ENCODE measurements at regions not wholly inside any gene's neighbourhood (a gene's known extent, or its start where the extent isn't known, plus 50 kb on each side); places are given as distances from the start of the nearest gene placed in this dataset.

GRCh38 chr5:73291873-73292272 lies 118.9 kb downstream of the TMEM174 start:
- no peak for DNase-seq (ENCODE audit: low read depth)

- DNase-seq (ENCODE audit: low read depth), result no peak
Measured at GRCh38 chr5:73290242-73290641, 117.2 kb downstream of the TMEM174 start.

GRCh38 chr5:73288803-73289720 lies 116.1 kb downstream of the TMEM174 start:
- no peak for DNase-seq (ENCODE audit: low read depth)

- no peak for DNase-seq (ENCODE audit: low read depth)
Measured at GRCh38 chr5:73286896-73287295, 113.9 kb downstream of the TMEM174 start.

GRCh38 chr5:73284985-73285384 lies 112.0 kb downstream of the TMEM174 start:
- no peak for DNase-seq (ENCODE audit: low read depth)

- no peak for DNase-seq (ENCODE audit: low read depth)
Measured at GRCh38 chr5:73284220-73284795, 111.3 kb downstream of the TMEM174 start.

GRCh38 chr5:73282923-73283322 lies 109.9 kb downstream of the TMEM174 start:
- no peak for DNase-seq (ENCODE audit: low read depth)

- DNase-seq (ENCODE audit: low read depth), result no peak
Measured at GRCh38 chr5:73282383-73282782, 109.4 kb downstream of the TMEM174 start.

GRCh38 chr5:73280821-73281746 lies 108.1 kb downstream of the TMEM174 start:
- DNase-seq (ENCODE audit: low read depth), result no peak

GRCh38 chr5:73280386-73280785 lies 107.4 kb downstream of the TMEM174 start:
- DNase-seq (ENCODE audit: low read depth), result no peak

- no peak for DNase-seq (ENCODE audit: low read depth)
Measured at GRCh38 chr5:73279805-73280204, 106.8 kb downstream of the TMEM174 start.

- DNase-seq (ENCODE audit: low read depth), result no peak
Measured at GRCh38 chr5:73278693-73279092, 105.7 kb downstream of the TMEM174 start.

- DNase-seq (ENCODE audit: low read depth), result no peak
Measured at GRCh38 chr5:73274881-73275663, 102.1 kb downstream of the TMEM174 start.

- no peak for DNase-seq (ENCODE audit: low read depth)
Measured at GRCh38 chr5:73274121-73274520, 101.1 kb downstream of the TMEM174 start.

GRCh38 chr5:73273379-73274050 lies 100.5 kb downstream of the TMEM174 start:
- DNase-seq (ENCODE audit: low read depth), result no peak

- DNase-seq (ENCODE audit: low read depth), result no peak
Measured at GRCh38 chr5:73272351-73272750, 99.4 kb downstream of the TMEM174 start.

- DNase-seq (ENCODE audit: low read depth), result no peak
Measured at GRCh38 chr5:73268826-73269225, 95.8 kb downstream of the TMEM174 start.

- DNase-seq (ENCODE audit: low read depth), result no peak
Measured at GRCh38 chr5:73267766-73268435, 94.9 kb downstream of the TMEM174 start.

- DNase-seq (ENCODE audit: low read depth), result no peak
Measured at GRCh38 chr5:73266925-73267765, 94.2 kb downstream of the TMEM174 start.
